DMS 273 (cell line): ENCODE measurements at regions not wholly inside any gene's neighbourhood (a gene's known extent, or its start where the extent isn't known, plus 50 kb on each side); places are given as distances from the start of the nearest gene placed in this dataset.
"Not testable (repeated sequence)": the region's sequence is repeated elsewhere in the genome, so short reads cannot be mapped to it uniquely, and the experiment has no call there.

ENCODE experiments used
- DNase-seq: peaks from one replicate; lab custom pipeline; 2025; ENCODE audit not compliant: unreplicated experiment; lab: John Stamatoyannopoulos, UW

DNA sequence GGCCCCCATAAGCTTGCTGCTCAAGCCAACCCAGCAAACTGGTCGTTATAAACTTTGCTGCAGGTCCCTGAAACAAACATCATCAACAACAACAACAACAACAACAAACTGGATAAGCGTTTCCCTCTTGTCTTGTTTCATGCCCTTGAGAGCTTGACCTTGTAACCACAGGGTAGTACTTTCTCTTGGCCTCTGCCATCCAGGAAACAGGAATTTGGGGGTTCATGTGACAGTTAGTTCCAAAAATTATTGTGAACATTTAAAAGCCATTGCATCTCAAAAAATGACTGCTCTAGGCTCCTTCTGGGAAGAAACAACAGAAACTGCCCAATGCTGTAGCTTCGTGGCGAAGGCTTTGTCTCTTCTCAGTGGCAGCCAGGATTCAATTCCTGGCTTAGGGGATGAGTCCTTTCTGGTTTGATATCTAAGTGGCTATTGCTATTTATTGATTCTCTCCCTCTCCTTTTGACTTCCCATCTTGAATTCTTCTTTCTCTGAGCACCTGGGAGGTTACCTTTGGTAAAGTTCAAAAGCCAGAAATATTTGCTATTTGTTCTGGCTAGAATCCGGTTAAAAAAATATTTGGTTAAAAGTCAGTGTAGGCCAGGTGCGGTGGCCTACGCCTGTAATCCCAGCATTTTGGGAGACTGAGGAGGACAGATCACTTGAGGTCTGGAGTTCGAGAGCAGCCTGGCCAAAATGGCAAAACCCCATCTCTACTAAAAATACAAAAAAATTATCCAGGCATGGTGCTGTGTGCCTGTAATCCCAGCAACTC, 52.0 kb upstream of the CPM start:
- DNase-seq = no peak

- not testable (repeated sequence) for DNase-seq
Measured at GRCh38 chr12:68997526-68997925, 64.6 kb upstream of the CPM start.

GRCh38 chr12:68998041-68998440, 65.1 kb upstream of the CPM start:
- no peak for DNase-seq

DNA sequence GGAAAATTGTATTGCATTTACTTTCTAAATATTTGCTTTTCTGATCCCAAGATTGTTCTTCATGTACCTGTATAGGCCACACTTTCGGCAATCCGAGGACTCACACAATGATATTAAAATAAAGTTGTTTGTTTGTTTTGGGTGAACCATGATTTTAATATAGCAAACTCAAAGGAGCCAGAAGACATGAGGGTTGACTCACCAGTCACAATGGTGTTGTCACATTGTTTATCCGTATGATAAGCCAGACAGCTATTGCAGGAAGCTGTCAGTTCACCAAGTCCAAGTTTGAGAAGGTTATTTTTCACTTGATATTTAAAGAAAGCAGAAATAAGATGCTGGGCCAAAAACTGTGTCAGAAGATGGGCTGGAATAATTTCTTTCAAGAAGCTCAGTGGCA, 67.1 kb upstream of the CPM start:
- DNase-seq = no peak

DNA sequence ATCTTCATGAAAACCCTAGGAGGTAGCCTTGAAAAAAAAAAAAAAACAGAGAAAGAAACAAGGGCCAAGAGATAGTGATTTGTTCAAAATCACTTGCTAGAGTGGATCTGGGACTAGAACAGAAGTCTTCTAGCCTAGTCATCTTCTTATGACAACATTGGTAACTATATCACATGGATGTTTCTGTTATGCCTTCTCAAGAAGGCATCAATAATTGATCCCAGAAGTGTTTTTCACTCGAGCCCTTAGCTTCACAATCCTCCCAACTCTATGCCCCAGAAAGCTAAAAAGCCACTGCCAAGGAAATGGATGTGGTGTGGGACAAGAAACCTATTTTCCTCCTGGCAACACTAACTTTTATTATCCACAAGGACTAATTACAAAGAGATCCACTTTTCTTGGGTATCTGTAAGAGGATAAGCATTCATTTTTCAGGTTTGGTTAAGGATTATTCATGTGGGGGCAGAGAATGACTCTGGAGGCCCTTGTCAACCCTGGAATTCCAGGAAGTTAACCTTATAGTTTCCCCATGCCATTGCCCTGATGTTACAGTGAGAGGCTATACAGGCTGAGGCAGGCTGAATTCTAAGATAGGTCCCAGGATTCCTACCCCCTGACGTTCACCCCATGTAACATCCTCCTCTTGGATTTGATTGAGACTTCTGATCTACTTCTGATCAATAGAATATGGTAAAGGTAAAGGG, 67.7 kb upstream of the CPM start:
- DNase-seq = no peak

- DNase-seq = no peak
Measured at GRCh38 chr12:69001251-69001650, 68.3 kb upstream of the CPM start.

GRCh38 chr12:69002969-69003368, 70.0 kb upstream of the CPM start:
- no peak for DNase-seq

GRCh38 chr12:69003991-69004390, 71.0 kb upstream of the CPM start:
- no peak for DNase-seq

- peak; percentile 11 for DNase-seq
Measured at GRCh38 chr12:69007101-69007854, 74.3 kb upstream of the CPM start.

GRCh38 chr12:69007855-69008351, 74.9 kb upstream of the CPM start:
- DNase-seq = peak; percentile 0

DNA sequence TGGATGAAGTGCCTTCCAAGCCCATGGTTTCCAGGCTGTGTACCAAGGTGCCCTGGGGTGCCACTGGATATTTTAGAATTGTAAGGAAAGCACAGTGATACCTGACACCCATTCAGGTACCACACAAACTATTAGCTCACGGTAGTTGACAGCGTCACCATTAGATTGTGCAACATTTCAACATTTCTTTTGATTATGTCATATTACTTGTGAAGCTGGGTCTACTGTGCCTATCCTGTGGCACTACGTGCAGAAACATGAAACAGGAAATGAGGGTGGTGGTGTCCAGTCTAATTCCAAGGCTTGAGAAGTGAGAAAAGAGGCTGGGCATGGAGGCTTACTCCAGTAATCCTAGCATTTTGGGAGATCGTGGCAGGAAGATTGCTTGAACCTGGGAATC, 75.5 kb upstream of the CPM start:
- DNase-seq = no peak

DNA sequence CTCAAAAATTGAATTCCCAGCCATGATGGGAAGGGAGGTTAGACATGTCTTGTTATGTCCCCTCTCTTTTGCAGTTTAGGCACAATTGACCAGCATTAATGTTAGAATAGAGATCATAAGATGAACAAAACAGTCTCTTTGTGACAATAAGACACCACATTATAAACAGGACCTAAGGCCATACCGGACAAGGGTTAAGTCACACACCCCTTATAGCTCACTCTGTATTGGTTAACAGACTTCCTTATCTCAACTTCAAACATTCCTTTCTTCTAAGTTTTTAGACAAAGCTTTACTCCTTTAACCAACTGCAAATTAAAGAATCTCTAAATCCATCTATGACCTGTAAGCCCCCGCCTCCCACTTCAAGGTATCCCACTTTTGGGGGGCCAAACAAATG, 81.1 kb upstream of the CPM start:
- DNase-seq = no peak

- DNase-seq = no peak
Measured at GRCh38 chr12:69015017-69015416, 82.0 kb upstream of the CPM start.

DNA sequence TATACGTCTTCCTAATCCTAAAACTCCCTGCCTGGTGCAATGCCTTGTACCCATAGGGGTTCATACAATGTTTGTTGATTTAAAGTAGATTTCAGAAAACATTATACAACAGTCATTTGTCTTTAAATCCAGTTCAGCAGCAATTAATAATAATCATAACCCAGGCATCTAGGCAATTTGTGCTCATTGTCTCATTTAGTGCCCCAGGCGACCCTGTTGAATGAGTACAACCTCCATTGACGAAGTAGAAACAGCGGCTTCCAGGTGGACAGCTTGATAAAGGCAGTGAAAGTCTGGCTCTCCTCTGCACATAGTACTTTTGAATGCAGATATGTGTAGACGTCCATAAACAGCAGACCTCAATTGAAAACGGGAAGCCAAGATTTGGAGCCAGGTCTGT, 82.9 kb upstream of the CPM start:
- no peak for DNase-seq

GRCh38 chr12:69019082-69019481, 86.1 kb upstream of the CPM start:
- no peak for DNase-seq

DNA sequence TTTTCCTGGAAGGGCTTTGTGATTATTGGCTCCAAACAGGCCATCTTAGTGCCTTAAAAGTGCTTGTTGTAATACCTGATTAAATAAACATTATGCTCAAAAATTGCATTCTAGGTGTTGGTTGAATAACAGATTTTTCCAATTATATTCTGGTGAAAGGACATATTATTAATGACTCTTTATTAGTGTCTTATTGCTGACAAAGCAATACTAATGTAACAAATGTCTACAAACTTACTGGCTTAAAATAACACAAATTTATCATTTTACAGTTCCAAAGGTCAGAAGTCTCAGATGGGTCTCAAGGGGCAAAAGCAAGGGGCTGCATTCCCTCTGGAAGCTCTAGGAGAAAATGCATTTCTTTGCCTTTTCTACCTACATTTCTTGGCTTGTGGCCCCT, 86.9 kb upstream of the CPM start:
- DNase-seq = no peak

GRCh38 chr12:69022674-69023073, 89.7 kb upstream of the CPM start:
- DNase-seq = no peak

GRCh38 chr12:69023840-69024239, 90.9 kb upstream of the CPM start:
- no peak for DNase-seq

- DNase-seq = no peak
Measured at GRCh38 chr12:69024413-69024812, 91.4 kb upstream of the CPM start.

DNA sequence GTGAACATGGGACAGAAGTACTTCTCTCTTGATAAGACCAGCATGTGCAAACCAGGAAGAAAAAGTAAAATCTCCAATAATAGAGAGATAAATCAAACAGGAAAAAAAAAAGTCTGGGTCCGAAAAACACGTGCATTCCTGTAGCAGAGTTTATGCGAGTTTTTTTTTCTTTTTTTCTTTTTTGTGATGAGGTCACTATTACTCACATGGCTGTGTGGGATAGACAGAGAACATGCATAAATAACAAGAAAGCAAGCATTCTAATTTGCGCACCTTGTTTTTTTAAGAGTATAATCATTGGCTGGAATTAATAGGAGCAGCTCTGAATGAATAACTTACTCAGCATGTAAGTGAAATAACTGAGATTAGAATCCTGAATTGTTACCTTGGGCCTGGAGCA, 91.9 kb upstream of the CPM start:
- no peak for DNase-seq

DNA sequence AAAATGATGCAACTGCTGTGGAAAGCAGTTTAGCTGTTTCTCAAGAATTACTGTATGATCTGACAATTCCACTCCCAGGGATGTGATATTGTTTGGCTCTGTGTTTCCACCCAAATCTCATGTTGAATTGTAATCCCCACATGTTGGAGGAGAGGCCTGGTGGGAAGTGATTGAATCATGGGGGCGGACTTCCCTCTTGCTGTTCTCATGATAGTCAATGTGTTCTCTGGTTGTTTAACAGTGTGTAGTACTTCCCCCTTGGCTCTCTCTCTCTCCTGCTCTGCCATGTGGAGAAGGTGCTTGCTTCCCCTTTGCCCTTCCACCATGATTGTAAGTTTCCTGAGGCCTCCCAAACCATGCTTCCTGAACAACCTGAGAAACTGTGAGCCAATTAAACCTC, 93.4 kb upstream of the CPM start:
- no peak for DNase-seq

DNA sequence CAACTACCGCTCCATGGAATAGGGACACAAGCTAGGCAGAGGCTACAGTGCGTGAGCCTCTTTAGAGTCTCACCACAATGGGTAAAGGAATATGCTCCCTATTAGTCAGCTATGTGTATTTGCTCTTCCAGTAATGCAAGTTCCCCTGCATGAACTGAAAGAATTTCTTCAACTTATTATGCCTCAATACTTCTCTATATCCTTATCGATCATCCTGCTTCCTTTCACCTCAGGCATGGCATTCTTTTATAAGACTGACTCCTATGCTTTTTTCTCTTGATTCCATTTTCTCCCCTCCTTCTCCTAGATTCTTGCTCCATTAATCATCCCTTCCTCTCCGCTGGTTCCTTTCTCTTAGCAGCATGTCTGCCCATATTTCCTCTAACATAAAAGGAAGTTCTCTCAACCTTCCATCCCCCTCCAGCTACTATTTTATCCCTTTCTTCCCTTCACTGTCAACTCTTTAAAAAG, 94.5 kb upstream of the CPM start:
- DNase-seq = no peak
